ENCODE measurements at regions not wholly inside any gene's neighbourhood (a gene's known extent, or its start where the extent isn't known, plus 50 kb on each side); places are given as distances from the start of the nearest gene placed in this dataset.

DNA sequence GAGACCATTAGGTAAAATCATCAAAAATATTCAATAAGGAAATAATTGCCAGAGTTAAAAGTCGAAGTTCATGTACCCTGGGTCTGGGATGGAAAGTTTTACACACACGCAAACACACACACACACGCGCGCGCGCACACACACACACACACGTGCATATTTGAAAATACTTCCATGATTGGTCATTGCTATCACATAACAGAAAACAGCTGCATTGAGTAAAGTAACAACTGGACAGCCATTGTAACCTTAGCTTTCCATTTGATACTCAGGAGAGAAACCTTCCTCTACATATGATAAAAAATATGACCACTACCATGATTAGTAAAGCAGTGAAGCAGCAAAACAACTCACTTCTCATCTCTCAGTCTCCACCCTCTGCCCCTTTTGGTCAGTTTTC, 490.0 kb upstream of the SGCG start (continued):
- TF ChIP-seq, protein P1, sequence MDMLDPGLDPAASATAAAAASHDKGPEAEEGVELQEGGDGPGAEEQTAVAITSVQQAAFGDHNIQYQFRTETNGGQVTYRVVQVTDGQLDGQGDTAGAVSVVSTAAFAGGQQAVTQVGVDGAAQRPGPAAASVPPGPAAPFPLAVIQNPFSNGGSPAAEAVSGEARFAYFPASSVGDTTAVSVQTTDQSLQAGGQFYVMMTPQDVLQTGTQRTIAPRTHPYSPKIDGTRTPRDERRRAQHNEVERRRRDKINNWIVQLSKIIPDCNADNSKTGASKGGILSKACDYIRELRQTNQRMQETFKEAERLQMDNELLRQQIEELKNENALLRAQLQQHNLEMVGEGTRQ (IDR thresholded peaks at IDR 0.05; ENCODE audit: low read length): no peak
